Thyroid gland (tissue), 4 donors: ENCODE measurements at regions not wholly inside any gene's neighbourhood (a gene's known extent, or its start where the extent isn't known, plus 50 kb on each side); places are given as distances from the start of the nearest gene placed in this dataset.

ENCODE experiments used
- DNase-seq, 2 donors: peaks; one replicate each; pipeline ENCODE4 v3.0.0-alpha.2; 2019
- H3K27ac ChIP-seq, 3 donors: fragments of 200-600 bp; sonication (generic); 1 replicate in 2 of 3; 2 replicates in 1 of 3; pipeline ENCODE4 v1.5.1; 2016 to 2019; ENCODE audit warnings: mild to moderate bottlenecking in 1 of 3, moderate library complexity in 1 of 3
- H3K27me3 ChIP-seq: fragments of 200-600 bp; sonication (generic); one replicate; pipeline ENCODE4 v1.5.1; 2019
- H3K36me3 ChIP-seq, 2 donors: fragments of 200-600 bp; sonication (generic); one replicate each; pipeline ENCODE4 v1.5.1; 2016 to 2019
- H3K4me1 ChIP-seq, 2 donors: fragments of 200-600 bp; sonication (generic); one replicate each; pipeline ENCODE4 v1.5.1; 2017 to 2019
- H3K4me3 ChIP-seq, 3 donors: fragments of 200-600 bp; sonication (generic); replicated peaks in 1 of 3; 1 replicate in 2 of 3; 2 replicates in 1 of 3; pipeline ENCODE4 v1.5.1; 2016; ENCODE audit warnings: mild to moderate bottlenecking in 1 of 3
- H3K9me3 ChIP-seq: fragments of 200-600 bp; sonication (generic); one replicate; pipeline ENCODE4 v1.5.1; 2017
- CTCF ChIP-seq, 6 experiments: fragments of 200-600 bp in 3 of 6; fragments of 450-650 bp in 3 of 6; sonication (generic) in 3 of 6; IDR thresholded peaks; one replicate each; pipeline ENCODE4 v1.5.1; 2016 to 2019; ENCODE audit warnings: antibody characterized with exemption in 6 of 6, mild to moderate bottlenecking in 2 of 6, inconsistent platforms in 1 of 6, moderate library complexity in 1 of 6
- POLR2A ChIP-seq, 2 donors: fragments of 450-650 bp; IDR thresholded peaks; one replicate each; pipeline ENCODE4 v1.6.1; 2017; ENCODE audit warnings: antibody characterized with exemption in 2 of 2, mild to moderate bottlenecking in 2 of 2, moderate library complexity in 1 of 2
- WGBS, 2 donors: methylation state at CpG; one replicate each; pipeline ENCODE4 v1.1.5; 2017; 5-methylcytosine and 5-hydroxymethylcytosine counted together
- intact Hi-C: fragments of 100-400 bp; cut with DNase I; formaldehyde crosslinking; loops from one replicate; pipeline ENCODE4 v1.15.1; 2023

GRCh38 chr10:29174389-29174788, 114.5 kb upstream of the LYZL1 start:
- intact Hi-C loops: no loop called here
- no peaks in the 10 kb centered on the region for H3K4me1 ChIP-seq
- WGBS, 2 donors: 83 to 86% methylated on average over 2 of the region's 2 CpGs
- no peaks in the 10 kb centered on the region for H3K27me3 ChIP-seq
- no peaks in the 10 kb centered on the region for H3K36me3 ChIP-seq
- no peak overlapping the region for H3K4me3 ChIP-seq
- TF ChIP-seq CTCF (IDR thresholded peaks at IDR 0.05) (no peak), POLR2A (IDR thresholded peaks at IDR 0.05) (no peak)
- DNase-seq: no peak
- no peak overlapping the region for H3K27ac ChIP-seq
- H3K9me3 ChIP-seq: no peaks in the 10 kb centered on the region

DNA sequence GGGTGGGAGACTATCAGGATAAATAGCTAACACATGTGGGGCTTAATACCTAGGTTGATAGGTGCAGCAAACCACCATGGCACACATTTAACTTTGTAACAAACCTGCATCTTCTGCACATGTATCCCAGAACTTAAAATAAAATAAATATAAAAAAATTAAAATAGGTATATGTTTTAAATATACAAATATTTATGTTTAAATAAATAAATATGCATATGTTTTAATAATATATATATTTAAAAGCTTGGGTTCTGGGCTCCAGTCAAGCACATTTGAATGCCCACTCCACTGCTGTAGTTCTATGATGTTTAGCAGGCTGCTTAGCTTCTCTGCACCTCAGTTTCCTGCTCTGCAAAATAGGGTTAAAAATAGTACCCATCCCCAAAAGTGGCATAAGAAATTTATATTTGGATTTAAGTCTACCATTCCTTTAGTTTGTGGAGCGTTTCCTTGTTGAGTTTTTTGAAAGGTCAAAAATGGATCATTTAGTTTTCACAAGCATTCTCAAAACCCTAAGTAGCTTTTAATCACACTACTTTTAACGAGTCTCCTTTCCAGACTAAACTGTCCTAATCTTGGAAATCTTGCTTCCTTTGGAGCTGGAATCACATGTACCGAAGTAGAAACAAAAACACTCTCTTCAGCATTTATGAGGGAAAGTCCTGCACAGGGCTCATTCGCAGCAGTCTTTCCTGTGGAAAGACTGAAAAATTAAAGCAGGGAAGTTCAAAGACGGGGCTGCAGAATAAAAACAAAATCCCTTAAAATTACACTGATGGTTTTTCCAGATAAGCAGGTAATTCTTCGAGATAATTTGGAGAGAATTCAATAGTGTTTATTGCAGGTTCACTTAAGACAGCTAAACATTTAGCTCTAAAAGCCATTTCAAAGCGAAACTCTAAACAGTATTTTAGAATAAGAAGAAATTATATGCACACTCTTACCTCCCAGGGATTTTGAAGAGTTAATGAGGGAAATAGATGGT, 111.7 kb upstream of the LYZL1 start:
- no peaks in the 10 kb centered on the region for H3K4me1 ChIP-seq
- intact Hi-C loops: no loop called here

GRCh38 chr10:29181936-29182335, 106.9 kb upstream of the LYZL1 start:
- Histone ChIP-seq H3K36me3 (no peaks in the 10 kb centered on the region), H3K27me3 (no peaks in the 10 kb centered on the region), H3K4me3 (no peak overlapping the region), H3K9me3 (no peaks in the 10 kb centered on the region), H3K4me1 (no peaks in the 10 kb centered on the region), H3K27ac (no peak overlapping the region)
- TF ChIP-seq CTCF (IDR thresholded peaks at IDR 0.05): no peak
- TF ChIP-seq POLR2A (IDR thresholded peaks at IDR 0.05): no peak
- no peak for DNase-seq
- WGBS, 2 donors: 80 to 83% methylated on average over 6 of the region's 6 CpGs
- intact Hi-C loops: no loop called here

More for the DNA sequence above, 111.7 kb upstream of the LYZL1 start:
- 15 to 19% methylated on average over 7 of the region's 7 CpGs for WGBS, 2 donors
- Histone ChIP-seq H3K9me3 (no peaks in the 10 kb centered on the region), H3K36me3 (no peaks in the 10 kb centered on the region), H3K4me3 (no peak overlapping the region), H3K27me3 (no peaks in the 10 kb centered on the region), H3K27ac (no peak overlapping the region)
- TF ChIP-seq CTCF (IDR thresholded peaks at IDR 0.05) (no peak), POLR2A (IDR thresholded peaks at IDR 0.05) (no peak)
- DNase-seq: no peak

DNA sequence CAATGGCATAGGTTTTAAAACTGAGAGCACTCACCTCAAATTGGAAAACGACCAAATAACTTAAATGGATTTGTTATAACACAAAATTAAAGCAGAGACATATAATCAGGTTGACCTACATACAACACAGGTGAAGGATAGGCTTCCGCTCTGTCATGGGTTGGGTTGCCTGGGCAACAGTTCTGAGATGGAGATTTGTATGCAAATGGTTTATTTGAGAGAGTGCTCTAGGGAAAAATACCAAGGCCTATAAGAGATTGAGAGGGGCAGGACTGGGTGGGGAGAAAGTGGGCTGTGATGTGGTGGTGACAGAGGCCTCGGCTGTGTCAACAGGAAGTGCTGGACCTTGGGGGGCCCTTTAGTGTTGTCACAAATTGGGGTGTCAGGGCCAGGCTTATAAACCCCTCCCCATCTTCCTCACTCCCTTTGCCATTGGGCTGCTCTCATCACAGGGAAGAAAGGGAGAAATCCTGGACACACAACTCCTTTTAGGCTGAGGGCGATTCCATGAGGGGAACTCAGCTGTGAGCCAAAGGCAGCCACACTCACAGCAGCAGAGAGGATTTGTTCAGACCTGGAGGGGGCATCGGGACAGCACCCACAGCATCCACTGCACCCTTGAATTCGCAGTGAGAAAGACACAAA, 105.4 kb upstream of the LYZL1 start:
- Histone ChIP-seq H3K4me1 (no peaks in the 10 kb centered on the region), H3K9me3 (no peaks in the 10 kb centered on the region), H3K36me3 (no peaks in the 10 kb centered on the region), H3K4me3 (no peak overlapping the region), H3K27ac (no peak overlapping the region), H3K27me3 (no peaks in the 10 kb centered on the region)
- intact Hi-C loops: no loop called here
- WGBS, 2 donors: 81 to 91% methylated on average over 6 of the region's 6 CpGs
- TF ChIP-seq CTCF (IDR thresholded peaks at IDR 0.05): no peak
- no peak for TF ChIP-seq POLR2A (IDR thresholded peaks at IDR 0.05)
- no peak for DNase-seq
